SK-N-MC (cell line): ENCODE measurements at regions not wholly inside any gene's neighbourhood (a gene's known extent, or its start where the extent isn't known, plus 50 kb on each side); places are given as distances from the start of the nearest gene placed in this dataset.

Experiments
- EZH2 ChIP-seq: fragments of 200-600 bp; sonication (generic); IDR thresholded peaks from one replicate; pipeline ENCODE4 v1.6.1; 2017; ENCODE audit warnings: antibody characterized with exemption
- FOXP2 ChIP-seq: optimal IDR thresholded peaks from 2 replicates; pipeline ENCODE3; 2011; ENCODE audit warnings: mild to moderate bottlenecking, moderate library complexity; ENCODE audit not compliant: insufficient read depth; ENCODE audit errors: extremely low read length, control extremely low read depth
- POLR2AphosphoS5 ChIP-seq: IDR thresholded peaks from 2 replicates; pipeline ENCODE4 v1.6.1; 2012; ENCODE audit warnings: mild to moderate bottlenecking, low read depth, low read length, borderline replicate concordance

DNA sequence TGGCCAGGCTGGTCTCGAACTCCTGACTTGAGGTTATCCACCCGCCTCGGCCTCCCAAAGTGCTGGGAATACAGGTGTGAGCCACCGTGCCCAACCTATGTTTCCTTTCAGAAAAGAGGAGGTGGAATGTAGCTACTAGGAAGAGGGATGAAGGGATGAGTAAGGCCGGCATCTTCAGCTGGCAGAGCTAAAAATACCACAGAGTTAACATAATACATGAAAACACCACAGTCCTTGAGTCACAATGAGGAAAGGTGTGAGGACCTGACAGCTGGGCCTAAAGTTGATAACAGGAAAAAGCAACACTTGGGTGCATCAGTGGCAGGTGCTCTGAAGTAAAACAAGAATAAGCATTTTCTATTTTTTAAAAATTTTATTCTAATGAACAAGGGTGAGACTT, 392.2 kb downstream of the DIPK2A start:
- TF ChIP-seq EZH2 (no peak), POLR2AphosphoS5 (no peak), FOXP2 (no peak)
